ENCODE measurements at regions not wholly inside any gene's neighbourhood (a gene's known extent, or its start where the extent isn't known, plus 50 kb on each side); places are given as distances from the start of the nearest gene placed in this dataset.

DNA sequence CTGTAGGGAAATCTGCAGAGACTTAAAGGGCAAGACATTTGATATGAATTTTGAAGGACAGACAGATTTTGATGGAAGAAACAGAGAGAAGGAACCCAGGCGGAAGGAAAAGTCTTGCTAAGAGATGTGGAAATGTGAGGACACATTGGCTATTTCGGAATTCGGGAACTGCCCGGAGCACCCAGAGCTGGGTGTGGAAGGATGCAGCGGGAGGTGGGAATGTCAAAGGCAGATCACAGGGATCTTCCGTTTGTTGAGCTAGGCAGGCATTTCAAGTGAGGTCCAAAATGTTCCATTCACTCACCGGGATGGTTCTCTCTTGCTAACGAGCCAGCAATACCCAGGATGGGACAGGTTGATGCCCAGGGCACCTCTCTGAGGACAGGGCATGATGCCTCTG lies 87.2 kb upstream of the CTBP2 start:
- TF ChIP-seq CTCF (IDR thresholded peaks at IDR 0.05) (no peak), POLR2A (IDR thresholded peaks at IDR 0.05) (no peak)

Data from right lobe of liver (tissue), 4 donors.